ENCODE measurements at regions not wholly inside any gene's neighbourhood (a gene's known extent, or its start where the extent isn't known, plus 50 kb on each side); places are given as distances from the start of the nearest gene placed in this dataset.

- TF ChIP-seq BHLHE40 (IDR thresholded peaks at IDR 0.05; ENCODE audit: borderline replicate concordance) = no peak
- ChIA-PET CTCF (no interaction called here), POLR2A (interaction anchor here (0.7 kb wide), 1 partner anchor 689 kb away, joined by 3 read pairs; no protein-coding TSS in a partner anchor)
- DNase-seq (ENCODE audit: extremely low spot score) = no peak
These were observed 359.7 kb upstream of the PCDH15 start for GRCh38 chr10:55160655-55161283.

GRCh38 chr10:55158633-55159032 lies 357.6 kb upstream of the PCDH15 start:
- DNase-seq (ENCODE audit: extremely low spot score) = no peak
- ChIA-PET CTCF (interaction anchor here (0.6 kb wide), 1 partner anchor 342 kb away, joined by 3 read pairs; no protein-coding TSS in a partner anchor), POLR2A (no interaction called here)
- TF ChIP-seq TARDBP (IDR thresholded peaks at IDR 0.05) (no peak), SUZ12 (IDR thresholded peaks at IDR 0.05) (no peak), NFRKB (IDR thresholded peaks at IDR 0.05) (no peak), FOXK2 (IDR thresholded peaks at IDR 0.05) (no peak), LEF1 (IDR thresholded peaks at IDR 0.05; ENCODE audit: borderline replicate concordance) (no peak), ZNF384 (IDR thresholded peaks at IDR 0.05) (no peak), L3MBTL2 (conservative IDR thresholded peaks at IDR 0.05) (no peak), FOXM1 (IDR thresholded peaks at IDR 0.05; ENCODE audit: borderline replicate concordance) (no peak), PKNOX1 (IDR thresholded peaks at IDR 0.05) (no peak), ELF4 (IDR thresholded peaks at IDR 0.05) (no peak), FOXA1 (IDR thresholded peaks at IDR 0.05) (no peak), HDGF (IDR thresholded peaks at IDR 0.05; ENCODE audit: borderline replicate concordance) (no peak), ARNT (IDR thresholded peaks at IDR 0.05) (no peak), SP1 (IDR thresholded peaks at IDR 0.05) (no peak)

DNA sequence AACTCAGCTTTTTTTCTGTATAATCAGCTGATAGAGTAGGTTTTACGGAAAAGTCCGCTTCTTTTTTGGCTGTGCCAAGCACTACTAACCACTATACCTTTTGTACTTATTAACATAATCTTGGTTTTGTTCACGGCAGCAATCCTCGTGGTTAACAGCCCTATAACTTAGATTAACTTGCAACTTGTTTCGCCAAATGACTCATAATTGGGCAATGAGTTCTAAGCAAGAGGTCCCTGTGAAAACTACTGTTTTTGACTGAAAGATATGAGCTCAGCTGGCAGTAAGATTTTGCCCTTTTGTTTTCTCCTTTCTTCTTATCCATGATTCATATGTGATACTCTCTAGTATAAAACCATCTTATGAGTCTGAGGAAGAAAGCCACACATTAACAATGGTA lies 345.0 kb upstream of the PCDH15 start:
- TF ChIP-seq FOXA1 (IDR thresholded peaks at IDR 0.05) = no peak
- no peak for TF ChIP-seq FOXK2 (IDR thresholded peaks at IDR 0.05)
- TF ChIP-seq HDGF (IDR thresholded peaks at IDR 0.05; ENCODE audit: borderline replicate concordance) = no peak
- TF ChIP-seq FOXM1 (IDR thresholded peaks at IDR 0.05; ENCODE audit: borderline replicate concordance) = no peak
- TF ChIP-seq ARNT (IDR thresholded peaks at IDR 0.05) = no peak
- no peak for TF ChIP-seq TARDBP (IDR thresholded peaks at IDR 0.05)
- TF ChIP-seq PKNOX1 (IDR thresholded peaks at IDR 0.05) = no peak
- no peak for TF ChIP-seq NFRKB (IDR thresholded peaks at IDR 0.05)
- TF ChIP-seq SUZ12 (IDR thresholded peaks at IDR 0.05) = no peak
- no peak for TF ChIP-seq L3MBTL2 (conservative IDR thresholded peaks at IDR 0.05)
- TF ChIP-seq ELF4 (IDR thresholded peaks at IDR 0.05) = no peak
- no peak for DNase-seq (ENCODE audit: extremely low spot score)
- CTCF ChIA-PET = no interaction called here
- POLR2A ChIA-PET = no interaction called here

GRCh38 chr10:55144001-55144400 lies 343.0 kb upstream of the PCDH15 start:
- TF ChIP-seq ELF4 (IDR thresholded peaks at IDR 0.05) = no peak
- no peak for TF ChIP-seq HDGF (IDR thresholded peaks at IDR 0.05; ENCODE audit: borderline replicate concordance)
- no peak for TF ChIP-seq SUZ12 (IDR thresholded peaks at IDR 0.05)
- TF ChIP-seq TARDBP (IDR thresholded peaks at IDR 0.05) = no peak
- TF ChIP-seq ARNT (IDR thresholded peaks at IDR 0.05) = no peak
- no peak for TF ChIP-seq SP1 (IDR thresholded peaks at IDR 0.05)
- TF ChIP-seq FOXA1 (IDR thresholded peaks at IDR 0.05) = no peak
- no peak for TF ChIP-seq NFRKB (IDR thresholded peaks at IDR 0.05)
- no peak for TF ChIP-seq LEF1 (IDR thresholded peaks at IDR 0.05; ENCODE audit: borderline replicate concordance)
- no peak for TF ChIP-seq FOXM1 (IDR thresholded peaks at IDR 0.05; ENCODE audit: borderline replicate concordance)
- TF ChIP-seq ZNF384 (IDR thresholded peaks at IDR 0.05) = no peak
- no peak for TF ChIP-seq PKNOX1 (IDR thresholded peaks at IDR 0.05)
- no peak for TF ChIP-seq L3MBTL2 (conservative IDR thresholded peaks at IDR 0.05)
- no peak for TF ChIP-seq FOXK2 (IDR thresholded peaks at IDR 0.05)
- no peak for DNase-seq (ENCODE audit: extremely low spot score)
- ChIA-PET POLR2A (no interaction called here), CTCF (no interaction called here)

DNA sequence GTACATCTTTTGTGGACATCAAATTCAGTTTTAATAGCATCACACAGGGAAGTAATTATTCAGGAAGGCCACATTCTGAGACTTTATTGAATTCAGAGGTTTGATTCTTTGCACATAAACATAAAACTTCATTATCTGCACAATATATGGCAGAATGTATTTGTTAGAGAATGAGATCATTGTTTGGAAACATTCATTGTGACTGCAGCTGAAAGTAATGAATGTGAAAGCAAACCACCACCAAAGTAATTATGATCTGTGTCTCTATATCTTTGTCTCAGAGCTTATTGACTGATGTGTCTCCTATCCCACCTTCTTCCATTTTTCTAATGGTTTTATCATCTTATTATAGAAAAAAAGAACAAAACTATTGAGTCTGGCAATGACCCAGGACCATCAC lies 340.9 kb upstream of the PCDH15 start:
- CTCF ChIA-PET = no interaction called here
- TF ChIP-seq LEF1 (IDR thresholded peaks at IDR 0.05; ENCODE audit: borderline replicate concordance) (no peak), FOXK2 (IDR thresholded peaks at IDR 0.05) (no peak), L3MBTL2 (conservative IDR thresholded peaks at IDR 0.05) (no peak), NFRKB (IDR thresholded peaks at IDR 0.05) (no peak), ELF4 (IDR thresholded peaks at IDR 0.05) (no peak), PKNOX1 (IDR thresholded peaks at IDR 0.05) (no peak), CTBP1 (IDR thresholded peaks at IDR 0.05; ENCODE audit: borderline replicate concordance) (no peak), TARDBP (IDR thresholded peaks at IDR 0.05) (no peak), ARNT (IDR thresholded peaks at IDR 0.05) (no peak), SUZ12 (IDR thresholded peaks at IDR 0.05) (no peak), FOXA1 (IDR thresholded peaks at IDR 0.05) (no peak), FOXM1 (IDR thresholded peaks at IDR 0.05; ENCODE audit: borderline replicate concordance) (no peak), HDGF (IDR thresholded peaks at IDR 0.05; ENCODE audit: borderline replicate concordance) (no peak), ZNF384 (IDR thresholded peaks at IDR 0.05) (no peak), BHLHE40 (IDR thresholded peaks at IDR 0.05; ENCODE audit: borderline replicate concordance) (no peak), SP1 (IDR thresholded peaks at IDR 0.05) (no peak)
- no peak for DNase-seq (ENCODE audit: extremely low spot score)
- POLR2A ChIA-PET = no interaction called here

GRCh38 chr10:55137063-55137462 lies 336.0 kb upstream of the PCDH15 start:
- TF ChIP-seq TARDBP (IDR thresholded peaks at IDR 0.05) (no peak), HDGF (IDR thresholded peaks at IDR 0.05; ENCODE audit: borderline replicate concordance) (no peak), PKNOX1 (IDR thresholded peaks at IDR 0.05) (no peak), ZNF384 (IDR thresholded peaks at IDR 0.05) (no peak), SP1 (IDR thresholded peaks at IDR 0.05) (no peak)
- DNase-seq (ENCODE audit: extremely low spot score) = no peak
- POLR2A ChIA-PET = no interaction called here
- CTCF ChIA-PET = no interaction called here
